ENCODE measurements at regions not wholly inside any gene's neighbourhood (a gene's known extent, or its start where the extent isn't known, plus 50 kb on each side); places are given as distances from the start of the nearest gene placed in this dataset.
A peak's percentile ranks its signal among the peaks of the same experiment; 100 is the strongest.

GRCh38 chr5:121350181-121350930 lies 501.3 kb upstream of the FTMT start:
- in situ Hi-C loops (cut with HindIII; ENCODE audit: low pct_ligation_motif_present, low pct_unique_long_range_greater_than_20kb, low sequenced_read_pairs) = no loop called here
- no peak for DNase-seq

- peak; percentile 84 for DNase-seq
- in situ Hi-C loops (cut with HindIII; ENCODE audit: low pct_ligation_motif_present, low pct_unique_long_range_greater_than_20kb, low sequenced_read_pairs) = no loop called here
These were observed 485.2 kb upstream of the FTMT start for GRCh38 chr5:121366515-121366914.

GRCh38 chr5:121373371-121373770 lies 478.3 kb upstream of the FTMT start:
- no peak for DNase-seq
- in situ Hi-C loops (cut with HindIII; ENCODE audit: low pct_ligation_motif_present, low pct_unique_long_range_greater_than_20kb, low sequenced_read_pairs) = no loop called here

- no peak for DNase-seq
- in situ Hi-C loops (cut with HindIII; ENCODE audit: low pct_ligation_motif_present, low pct_unique_long_range_greater_than_20kb, low sequenced_read_pairs) = no loop called here
These were observed 474.2 kb upstream of the FTMT start for GRCh38 chr5:121377461-121377860.

- no peak for DNase-seq
These were observed 473.6 kb upstream of the FTMT start for GRCh38 chr5:121378046-121378445.

GRCh38 chr5:121378559-121379359 lies 472.9 kb upstream of the FTMT start:
- in situ Hi-C loops (cut with HindIII; ENCODE audit: low pct_ligation_motif_present, low pct_unique_long_range_greater_than_20kb, low sequenced_read_pairs) = no loop called here
- DNase-seq = no peak

More at GRCh38 chr5:121378046-121378445, 473.6 kb upstream of the FTMT start:
- in situ Hi-C loops (cut with HindIII; ENCODE audit: low pct_ligation_motif_present, low pct_unique_long_range_greater_than_20kb, low sequenced_read_pairs) = no loop called here

- in situ Hi-C loops (cut with HindIII; ENCODE audit: low pct_ligation_motif_present, low pct_unique_long_range_greater_than_20kb, low sequenced_read_pairs) = no loop called here
- no peak for DNase-seq
These were observed 471.6 kb upstream of the FTMT start for GRCh38 chr5:121380066-121380465.

GRCh38 chr5:121384359-121384758 lies 467.3 kb upstream of the FTMT start:
- in situ Hi-C loops (cut with HindIII; ENCODE audit: low pct_ligation_motif_present, low pct_unique_long_range_greater_than_20kb, low sequenced_read_pairs) = no loop called here
- DNase-seq = no peak

- in situ Hi-C loops (cut with HindIII; ENCODE audit: low pct_ligation_motif_present, low pct_unique_long_range_greater_than_20kb, low sequenced_read_pairs) = no loop called here
- no peak for DNase-seq
These were observed 465.3 kb upstream of the FTMT start for GRCh38 chr5:121386334-121386733.

- DNase-seq = no peak
- in situ Hi-C loops (cut with HindIII; ENCODE audit: low pct_ligation_motif_present, low pct_unique_long_range_greater_than_20kb, low sequenced_read_pairs) = no loop called here
These were observed 455.0 kb upstream of the FTMT start for GRCh38 chr5:121396716-121397115.

GRCh38 chr5:121399879-121400278 lies 451.8 kb upstream of the FTMT start:
- DNase-seq = no peak
- in situ Hi-C loops (cut with HindIII; ENCODE audit: low pct_ligation_motif_present, low pct_unique_long_range_greater_than_20kb, low sequenced_read_pairs) = no loop called here

GRCh38 chr5:121408778-121409177 lies 442.9 kb upstream of the FTMT start:
- DNase-seq = no peak
- in situ Hi-C loops (cut with HindIII; ENCODE audit: low pct_ligation_motif_present, low pct_unique_long_range_greater_than_20kb, low sequenced_read_pairs) = no loop called here

GRCh38 chr5:121415270-121415669 lies 436.4 kb upstream of the FTMT start:
- DNase-seq = no peak
- in situ Hi-C loops (cut with HindIII; ENCODE audit: low pct_ligation_motif_present, low pct_unique_long_range_greater_than_20kb, low sequenced_read_pairs) = no loop called here

GRCh38 chr5:121421646-121422045 lies 430.0 kb upstream of the FTMT start:
- no peak for DNase-seq

GRCh38 chr5:121424976-121425375 lies 426.7 kb upstream of the FTMT start:
- DNase-seq = no peak

More at GRCh38 chr5:121421646-121422045, 430.0 kb upstream of the FTMT start:
- in situ Hi-C loops (cut with HindIII; ENCODE audit: low pct_ligation_motif_present, low pct_unique_long_range_greater_than_20kb, low sequenced_read_pairs) = no loop called here

GRCh38 chr5:121426153-121426552 lies 425.5 kb upstream of the FTMT start:
- DNase-seq = no peak
- in situ Hi-C loops (cut with HindIII; ENCODE audit: low pct_ligation_motif_present, low pct_unique_long_range_greater_than_20kb, low sequenced_read_pairs) = no loop called here

More at GRCh38 chr5:121424976-121425375, 426.7 kb upstream of the FTMT start:
- in situ Hi-C loops (cut with HindIII; ENCODE audit: low pct_ligation_motif_present, low pct_unique_long_range_greater_than_20kb, low sequenced_read_pairs) = no loop called here

GRCh38 chr5:121429761-121430160 lies 421.9 kb upstream of the FTMT start:
- no peak for DNase-seq
- in situ Hi-C loops (cut with HindIII; ENCODE audit: low pct_ligation_motif_present, low pct_unique_long_range_greater_than_20kb, low sequenced_read_pairs) = no loop called here

- no peak for DNase-seq
- in situ Hi-C loops (cut with HindIII; ENCODE audit: low pct_ligation_motif_present, low pct_unique_long_range_greater_than_20kb, low sequenced_read_pairs) = no loop called here
These were observed 421.1 kb upstream of the FTMT start for GRCh38 chr5:121430538-121430937.

GRCh38 chr5:121445511-121445910 lies 406.2 kb upstream of the FTMT start:
- in situ Hi-C loops (cut with HindIII; ENCODE audit: low pct_ligation_motif_present, low pct_unique_long_range_greater_than_20kb, low sequenced_read_pairs) = no loop called here

GRCh38 chr5:121462441-121462840 lies 389.2 kb upstream of the FTMT start:
- in situ Hi-C loops (cut with HindIII; ENCODE audit: low pct_ligation_motif_present, low pct_unique_long_range_greater_than_20kb, low sequenced_read_pairs) = no loop called here
- no peak for DNase-seq

More at GRCh38 chr5:121445511-121445910, 406.2 kb upstream of the FTMT start:
- no peak for DNase-seq
